Epithelial cell of proximal tubule (primary cell): ENCODE measurements at regions not wholly inside any gene's neighbourhood (a gene's known extent, or its start where the extent isn't known, plus 50 kb on each side); places are given as distances from the start of the nearest gene placed in this dataset.

Experiments
- DNase-seq: peaks from one replicate; pipeline ENCODE4 v3.0.0-alpha.2; 2011; ENCODE audit warnings: low read depth
- H3K4me3 ChIP-seq: 2 replicates; pipeline ENCODE4 v1.5.1; 2011; ENCODE audit warnings: low read depth, mild to moderate bottlenecking, low read length
- CTCF ChIP-seq: conservative IDR thresholded peaks from 2 replicates; pipeline ENCODE4 v1.5.1; 2012; ENCODE audit warnings: low read depth, mild to moderate bottlenecking, low read length

- TF ChIP-seq CTCF, result no peak
- H3K4me3 ChIP-seq, result no peak overlapping the region
- DNase-seq, result no peak
These were observed 191.1 kb upstream of the BMP4 start for GRCh38 chr14:54147758-54148157.

DNA sequence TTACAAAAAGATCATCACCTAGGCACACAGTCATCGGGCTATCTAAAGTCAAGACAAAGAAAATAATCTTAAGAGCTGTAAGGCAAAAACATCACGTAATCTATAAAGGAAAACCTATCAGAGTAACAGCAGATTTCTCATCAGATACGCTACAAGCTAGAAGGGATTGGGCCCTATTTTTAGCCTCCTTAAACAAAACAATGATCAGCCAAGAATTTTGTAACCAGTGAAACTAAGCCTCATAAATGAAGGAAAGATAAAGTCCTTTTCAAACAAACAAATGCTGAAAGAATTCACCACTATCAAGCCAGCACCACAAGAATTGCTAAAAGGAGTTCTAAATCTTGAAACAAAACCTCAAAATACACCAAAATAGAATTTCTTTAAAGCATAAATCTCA is 191.6 kb upstream of the BMP4 start:
- no peak for TF ChIP-seq CTCF

GRCh38 chr14:54152351-54152750 is 195.7 kb upstream of the BMP4 start:
- no peak overlapping the region for H3K4me3 ChIP-seq
- no peak for DNase-seq
- no peak for TF ChIP-seq CTCF

More for the DNA sequence above, 191.6 kb upstream of the BMP4 start:
- H3K4me3 ChIP-seq, result no peak overlapping the region
- DNase-seq, result no peak

DNA sequence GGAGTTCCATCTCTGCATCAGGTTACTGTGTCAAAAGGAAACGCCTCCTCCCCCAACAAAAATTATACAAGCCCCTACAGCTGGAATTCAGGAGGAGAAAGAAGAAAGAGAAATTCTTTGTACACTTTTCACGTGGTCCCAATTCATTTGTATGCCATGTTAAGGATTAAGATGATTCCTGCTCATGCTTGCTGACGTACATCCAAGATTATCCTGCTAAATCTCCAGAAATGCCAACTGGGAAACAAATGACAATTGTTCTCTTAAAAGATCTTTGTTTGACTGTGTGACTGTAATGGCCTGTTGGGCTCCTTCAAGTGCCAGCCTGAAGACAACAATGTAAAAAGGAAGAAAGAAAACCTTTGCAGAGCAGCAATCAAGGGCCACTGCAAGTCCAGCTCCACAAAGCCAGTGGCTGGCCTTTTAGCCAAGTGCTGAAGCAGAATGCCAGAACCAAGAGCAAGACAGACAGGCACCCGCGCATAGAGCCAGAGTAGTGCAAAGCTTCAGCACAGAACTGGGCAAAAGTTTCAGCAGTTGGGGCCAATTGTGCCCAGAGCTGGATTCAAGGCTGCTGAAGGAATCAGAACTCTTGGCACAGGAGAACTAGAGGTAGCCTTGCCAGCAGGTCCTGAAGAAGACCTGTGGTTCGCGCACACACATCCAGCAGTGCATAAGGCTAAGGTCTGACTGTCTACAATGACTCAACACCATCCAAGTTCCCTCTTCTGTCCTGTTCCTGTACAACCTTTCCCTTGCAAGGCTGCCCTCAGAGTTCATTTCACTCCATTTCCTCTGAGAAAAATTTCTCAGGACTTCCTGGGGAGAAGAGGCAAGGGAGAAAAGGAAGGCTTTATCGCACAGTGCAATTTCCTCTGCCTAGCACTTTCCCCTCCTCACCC is 209.7 kb upstream of the BMP4 start:
- no peak overlapping the region for H3K4me3 ChIP-seq
- no peak for TF ChIP-seq CTCF
- no peak for DNase-seq

GRCh38 chr14:54168489-54168888 is 211.9 kb upstream of the BMP4 start:
- H3K4me3 ChIP-seq, result no peak overlapping the region
- no peak for TF ChIP-seq CTCF
- no peak for DNase-seq

- DNase-seq, result no peak
These were observed 212.8 kb upstream of the BMP4 start for GRCh38 chr14:54169254-54169924.

More at GRCh38 chr14:54169254-54169924, 212.8 kb upstream of the BMP4 start:
- no peak overlapping the region for H3K4me3 ChIP-seq
- TF ChIP-seq CTCF, result no peak
